ENCODE measurements at regions not wholly inside any gene's neighbourhood (a gene's known extent, or its start where the extent isn't known, plus 50 kb on each side); places are given as distances from the start of the nearest gene placed in this dataset.

DNA sequence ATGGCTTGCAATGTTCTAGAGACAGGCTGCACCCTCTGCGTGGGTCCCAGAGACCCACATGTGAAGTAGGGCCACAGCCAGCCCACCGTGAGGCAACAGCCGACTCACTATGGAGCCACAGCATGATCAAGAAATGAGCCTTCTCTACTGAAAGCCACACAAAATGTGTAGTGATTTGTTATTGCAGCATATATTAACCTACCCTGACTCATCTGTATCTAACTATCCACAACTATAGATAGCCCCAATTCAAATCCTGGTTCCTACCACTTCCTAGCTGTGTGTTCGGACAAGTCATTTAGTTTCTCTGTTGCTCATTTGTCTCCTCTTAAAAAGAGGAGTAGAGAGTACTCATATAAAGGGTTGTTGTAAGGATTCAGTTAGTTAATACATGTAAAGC is 1152.3 kb downstream of the BCL11B start:
- H3K27ac ChIP-seq (ENCODE audit: low read length), result no peak overlapping the region
- H3K4me3 ChIP-seq (ENCODE audit: low read length), result no peak overlapping the region
- no CpG with 5 or more reads among the region's 4 CpGs for WGBS (ENCODE audit: insufficient coverage, insufficient read length)
- no peaks in the 10 kb centered on the region for H3K36me3 ChIP-seq (ENCODE audit: control insufficient read depth, insufficient read depth, low read length)
- no peaks in the 10 kb centered on the region for H3K27me3 ChIP-seq (ENCODE audit: control insufficient read depth, insufficient read depth, low read length)
- no peaks in the 10 kb centered on the region for H3K9me3 ChIP-seq (ENCODE audit: control insufficient read depth, insufficient read depth, low read length)
- DNase-seq (ENCODE audit: low read depth, low spot score), result no peak
- no peaks in the 10 kb centered on the region for H3K4me1 ChIP-seq (ENCODE audit: control insufficient read depth, insufficient read depth, low read length)

DNA sequence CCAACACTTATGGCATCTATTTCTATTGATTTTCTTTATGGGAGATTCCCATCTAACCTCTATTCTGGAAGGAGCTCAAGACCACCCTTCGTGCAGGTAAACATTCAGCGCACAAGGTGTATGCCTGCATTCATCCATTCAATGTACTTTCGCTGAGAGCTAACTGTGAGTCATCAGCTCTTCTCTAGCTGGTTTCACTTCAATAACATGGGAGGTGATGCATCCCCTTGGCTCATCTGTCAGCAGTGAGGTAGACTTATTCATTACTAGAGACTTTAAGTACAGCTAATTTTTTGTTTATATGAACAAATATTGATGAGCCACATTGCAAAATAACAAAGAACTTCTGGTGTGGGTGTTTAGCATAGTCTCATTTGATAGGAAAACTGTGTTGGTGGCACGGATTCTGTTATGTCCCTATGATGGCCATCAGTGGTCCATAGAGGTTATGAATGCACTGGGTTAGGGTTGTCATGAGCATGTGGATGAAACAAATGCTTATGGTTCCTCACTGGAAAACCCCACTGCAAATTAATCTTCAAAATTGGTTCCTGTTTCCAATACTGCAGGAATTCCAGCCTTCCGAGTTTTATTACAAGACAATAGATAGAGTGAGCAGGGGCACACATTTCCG is 1151.0 kb downstream of the BCL11B start:
- no peaks in the 10 kb centered on the region for H3K27me3 ChIP-seq (ENCODE audit: control insufficient read depth, insufficient read depth, low read length)
- no peaks in the 10 kb centered on the region for H3K9me3 ChIP-seq (ENCODE audit: control insufficient read depth, insufficient read depth, low read length)
- no peak for DNase-seq (ENCODE audit: low read depth, low spot score)

DNA sequence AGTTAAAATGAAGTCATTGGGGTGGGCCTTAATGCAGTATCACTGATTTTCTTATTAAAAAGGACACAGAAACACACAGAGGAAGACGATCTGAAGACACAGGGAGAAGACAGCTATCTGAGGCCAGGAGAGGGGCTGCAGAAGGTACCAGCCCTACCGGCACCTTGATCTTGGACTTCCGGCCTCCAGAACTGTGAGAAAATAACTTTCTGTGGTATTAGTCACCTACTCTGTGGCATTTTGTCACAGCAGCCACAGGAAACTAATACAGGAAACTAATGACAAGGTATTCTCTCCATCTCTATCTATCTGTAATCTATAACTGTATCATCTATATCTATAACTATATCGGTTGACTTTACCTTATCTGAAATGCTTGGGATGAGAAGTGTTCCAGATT is 1149.5 kb downstream of the BCL11B start:
- Histone ChIP-seq H3K27ac (ENCODE audit: low read length) (no peak overlapping the region), H3K36me3 (ENCODE audit: control insufficient read depth, insufficient read depth, low read length) (no peaks in the 10 kb centered on the region), H3K4me1 (ENCODE audit: control insufficient read depth, insufficient read depth, low read length) (no peaks in the 10 kb centered on the region), H3K27me3 (ENCODE audit: control insufficient read depth, insufficient read depth, low read length) (no peaks in the 10 kb centered on the region), H3K9me3 (ENCODE audit: control insufficient read depth, insufficient read depth, low read length) (no peaks in the 10 kb centered on the region), H3K4me3 (ENCODE audit: low read length) (no peak overlapping the region)
- no peak for DNase-seq (ENCODE audit: low read depth, low spot score)
- WGBS (ENCODE audit: insufficient coverage, insufficient read length), result no CpG with 5 or more reads among the region's 4 CpGs

More for the DNA sequence above, 1151.0 kb downstream of the BCL11B start:
- no CpG with 5 or more reads among the region's 6 CpGs for WGBS (ENCODE audit: insufficient coverage, insufficient read length)
- H3K27ac ChIP-seq (ENCODE audit: low read length), result no peak overlapping the region
- no peak overlapping the region for H3K4me3 ChIP-seq (ENCODE audit: low read length)
- H3K36me3 ChIP-seq (ENCODE audit: control insufficient read depth, insufficient read depth, low read length), result no peaks in the 10 kb centered on the region
- no peaks in the 10 kb centered on the region for H3K4me1 ChIP-seq (ENCODE audit: control insufficient read depth, insufficient read depth, low read length)

DNA sequence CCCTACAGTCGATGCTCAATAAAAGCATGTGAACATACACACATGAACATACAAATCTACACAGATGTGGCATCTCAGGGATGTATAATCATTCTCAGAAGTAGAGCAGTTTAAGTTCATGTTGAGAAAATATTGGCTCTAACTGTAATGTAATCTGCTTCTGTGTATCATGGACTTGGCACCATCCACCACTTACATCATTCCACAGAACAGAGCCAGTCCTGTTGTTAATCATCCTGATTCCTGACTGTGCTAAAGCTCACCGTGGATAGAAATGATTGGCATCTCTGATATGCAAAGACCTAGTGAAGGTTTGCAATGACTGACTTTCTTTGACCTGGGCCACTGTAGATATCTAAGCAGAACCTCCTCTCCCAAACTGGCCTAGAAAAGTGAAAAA is 1141.3 kb downstream of the BCL11B start:
- Histone ChIP-seq H3K27me3 (ENCODE audit: control insufficient read depth, insufficient read depth, low read length) (no peaks in the 10 kb centered on the region), H3K27ac (ENCODE audit: low read length) (no peak overlapping the region), H3K4me3 (ENCODE audit: low read length) (no peak overlapping the region), H3K36me3 (ENCODE audit: control insufficient read depth, insufficient read depth, low read length) (no peaks in the 10 kb centered on the region), H3K4me1 (ENCODE audit: control insufficient read depth, insufficient read depth, low read length) (no peaks in the 10 kb centered on the region), H3K9me3 (ENCODE audit: control insufficient read depth, insufficient read depth, low read length) (no peaks in the 10 kb centered on the region)
- DNase-seq (ENCODE audit: low read depth, low spot score), result no peak
- no CpG with 5 or more reads among the region's 2 CpGs for WGBS (ENCODE audit: insufficient coverage, insufficient read length)

DNA sequence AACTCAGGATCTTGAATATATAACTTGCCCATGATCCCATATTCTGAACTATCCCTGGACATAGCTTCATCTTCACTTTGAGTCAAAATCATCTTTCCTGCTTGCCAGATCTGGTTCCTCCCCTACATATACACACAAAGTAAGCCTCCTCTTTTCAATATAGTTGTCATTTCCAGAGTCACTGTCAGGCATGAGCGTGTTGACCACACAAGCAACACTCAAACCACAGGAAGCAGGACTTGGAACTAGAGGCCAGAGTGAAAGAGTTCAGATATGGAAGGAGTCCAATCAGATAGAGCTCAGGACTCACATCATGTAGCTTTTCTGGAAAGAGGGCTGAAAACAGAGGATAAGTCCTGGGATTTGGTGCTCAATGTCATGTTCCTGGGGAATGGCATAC is 1140.6 kb downstream of the BCL11B start:
- DNase-seq (ENCODE audit: low read depth, low spot score), result no peak
- Histone ChIP-seq H3K4me1 (ENCODE audit: control insufficient read depth, insufficient read depth, low read length) (peaks cover under 1% of the 10 kb centered on the region; the same call in 1 of the 2 replicates), H3K9me3 (ENCODE audit: control insufficient read depth, insufficient read depth, low read length) (no peaks in the 10 kb centered on the region), H3K27ac (ENCODE audit: low read length) (no peak overlapping the region), H3K4me3 (ENCODE audit: low read length) (no peak overlapping the region), H3K27me3 (ENCODE audit: control insufficient read depth, insufficient read depth, low read length) (no peaks in the 10 kb centered on the region), H3K36me3 (ENCODE audit: control insufficient read depth, insufficient read depth, low read length) (no peaks in the 10 kb centered on the region)
- no CpG with 5 or more reads among the region's 1 CpG for WGBS (ENCODE audit: insufficient coverage, insufficient read length)

DNA sequence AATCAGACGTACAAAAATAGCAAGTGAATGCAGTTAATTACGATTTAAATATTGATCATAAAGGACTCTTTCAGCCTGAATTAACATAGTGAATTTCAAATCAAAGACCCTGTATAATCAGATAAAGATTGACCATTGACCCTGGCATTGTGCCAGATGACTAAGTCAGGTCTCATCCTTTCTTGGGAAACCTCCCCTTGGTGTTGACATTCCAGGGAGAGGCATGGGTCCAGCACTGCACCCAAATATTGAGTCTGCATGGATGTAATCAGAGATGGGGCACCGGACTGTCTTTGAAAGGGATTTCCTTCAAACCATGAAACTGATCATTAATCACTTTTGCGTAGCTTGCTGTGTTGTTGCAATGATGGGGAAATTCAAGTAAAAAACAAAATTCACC is 1138.2 kb downstream of the BCL11B start:
- no peaks in the 10 kb centered on the region for H3K27me3 ChIP-seq (ENCODE audit: control insufficient read depth, insufficient read depth, low read length)
- no CpG with 5 or more reads among the region's 4 CpGs for WGBS (ENCODE audit: insufficient coverage, insufficient read length)

DNA sequence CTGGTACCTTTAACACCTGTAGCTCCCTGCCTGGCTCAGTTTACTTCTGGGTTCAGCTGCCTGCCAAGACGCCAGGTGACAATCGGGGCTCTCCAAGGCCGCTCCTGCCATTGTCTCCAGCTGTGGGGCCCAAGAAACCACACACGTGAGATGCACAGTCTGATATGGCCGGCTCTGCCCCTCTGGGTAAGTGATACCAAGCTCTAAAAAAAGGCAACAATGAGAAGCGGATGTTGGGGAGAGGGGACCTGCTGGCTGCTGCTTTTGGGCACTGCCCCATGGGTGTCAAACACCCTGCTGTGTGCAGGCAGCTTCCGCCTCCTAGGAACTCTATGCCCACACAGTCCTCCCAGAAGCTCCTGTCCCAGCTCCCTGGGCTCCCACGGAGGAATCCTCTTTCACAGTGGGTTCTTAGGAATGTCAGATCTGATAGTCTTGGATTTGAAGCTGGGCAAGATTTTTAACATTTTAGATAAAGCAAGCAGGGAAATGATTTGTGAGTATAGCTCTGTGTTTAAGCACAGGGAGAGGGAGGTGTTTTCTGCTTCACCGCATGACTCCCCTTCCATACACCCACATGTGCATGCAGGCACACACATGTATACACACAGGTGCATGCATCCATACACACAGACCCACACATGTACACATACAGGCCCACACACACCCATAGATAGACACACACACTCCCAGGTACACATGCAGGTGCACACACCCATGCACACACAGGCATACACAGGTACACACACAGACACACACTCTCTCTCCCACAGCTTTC is 1135.8 kb downstream of the BCL11B start:
- H3K36me3 ChIP-seq (ENCODE audit: control insufficient read depth, insufficient read depth, low read length), result no peaks in the 10 kb centered on the region
- no peaks in the 10 kb centered on the region for H3K27me3 ChIP-seq (ENCODE audit: control insufficient read depth, insufficient read depth, low read length)
- DNase-seq (ENCODE audit: low read depth, low spot score), result no peak
- no peak overlapping the region for H3K4me3 ChIP-seq (ENCODE audit: low read length)
- no peaks in the 10 kb centered on the region for H3K9me3 ChIP-seq (ENCODE audit: control insufficient read depth, insufficient read depth, low read length)
- no peak overlapping the region for H3K27ac ChIP-seq (ENCODE audit: low read length)
- peaks cover 5% of the 10 kb centered on the region; the same call in 1 of the 2 replicates for H3K4me1 ChIP-seq (ENCODE audit: control insufficient read depth, insufficient read depth, low read length)
- no CpG with 5 or more reads among the region's 9 CpGs for WGBS (ENCODE audit: insufficient coverage, insufficient read length)

More for the DNA sequence above, 1138.2 kb downstream of the BCL11B start:
- Histone ChIP-seq H3K27ac (ENCODE audit: low read length) (no peak overlapping the region), H3K4me1 (ENCODE audit: control insufficient read depth, insufficient read depth, low read length) (peaks cover 4% of the 10 kb centered on the region; the same call in 1 of the 2 replicates), H3K9me3 (ENCODE audit: control insufficient read depth, insufficient read depth, low read length) (no peaks in the 10 kb centered on the region), H3K36me3 (ENCODE audit: control insufficient read depth, insufficient read depth, low read length) (no peaks in the 10 kb centered on the region), H3K4me3 (ENCODE audit: low read length) (no peak overlapping the region)
- no peak for DNase-seq (ENCODE audit: low read depth, low spot score)

DNA sequence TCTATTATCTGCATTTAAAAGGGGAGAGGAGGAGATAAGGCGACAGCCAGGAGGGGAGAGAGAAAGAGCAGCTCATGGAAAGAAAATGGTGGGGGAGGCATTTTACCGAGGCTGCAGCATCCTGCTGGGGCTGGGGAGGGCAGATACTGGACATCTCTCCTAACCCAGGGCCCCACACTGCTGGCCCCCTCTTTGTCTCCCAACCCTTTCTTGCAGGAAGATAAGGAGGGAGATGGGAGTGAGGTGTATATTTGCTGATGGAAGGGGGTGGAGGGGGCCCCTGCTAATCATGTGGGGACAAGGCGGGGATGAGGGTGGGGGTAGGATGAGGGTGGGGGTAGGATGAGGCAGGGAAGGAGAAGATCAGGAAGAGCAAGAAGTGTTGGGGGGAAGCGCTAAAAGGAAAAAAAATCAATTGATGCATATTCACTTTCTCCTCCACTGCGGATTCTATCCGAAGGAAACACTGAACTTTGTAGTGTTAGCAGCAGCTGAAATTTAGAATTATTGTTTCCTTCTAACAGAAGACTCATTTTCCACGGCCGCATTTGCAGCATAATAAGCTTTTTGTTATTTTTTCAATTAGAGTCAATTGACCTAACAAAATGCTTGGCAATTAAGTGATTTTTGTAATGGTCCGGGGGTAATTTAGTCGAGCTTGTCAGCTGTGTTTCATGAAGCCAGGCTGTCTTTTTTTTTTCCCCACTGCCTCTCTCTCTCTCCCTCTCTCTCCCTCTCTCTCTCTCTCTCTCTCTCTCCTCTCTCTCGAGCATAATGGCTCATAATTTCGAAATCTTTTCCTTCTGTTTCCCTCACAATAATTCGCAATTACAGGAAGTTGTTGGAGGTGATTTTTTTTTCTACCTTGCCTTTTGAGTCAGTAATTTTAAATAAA is 1134.6 kb downstream of the BCL11B start:
- Histone ChIP-seq H3K27ac (ENCODE audit: low read length) (no peak overlapping the region), H3K9me3 (ENCODE audit: control insufficient read depth, insufficient read depth, low read length) (no peaks in the 10 kb centered on the region), H3K27me3 (ENCODE audit: control insufficient read depth, insufficient read depth, low read length) (no peaks in the 10 kb centered on the region), H3K4me1 (ENCODE audit: control insufficient read depth, insufficient read depth, low read length) (peaks cover 5% of the 10 kb centered on the region; the same call in 1 of the 2 replicates), H3K4me3 (ENCODE audit: low read length) (no peak overlapping the region), H3K36me3 (ENCODE audit: control insufficient read depth, insufficient read depth, low read length) (no peaks in the 10 kb centered on the region)
- DNase-seq (ENCODE audit: low read depth, low spot score), result no peak
- WGBS (ENCODE audit: insufficient coverage, insufficient read length), result no CpG with 5 or more reads among the region's 13 CpGs

DNA sequence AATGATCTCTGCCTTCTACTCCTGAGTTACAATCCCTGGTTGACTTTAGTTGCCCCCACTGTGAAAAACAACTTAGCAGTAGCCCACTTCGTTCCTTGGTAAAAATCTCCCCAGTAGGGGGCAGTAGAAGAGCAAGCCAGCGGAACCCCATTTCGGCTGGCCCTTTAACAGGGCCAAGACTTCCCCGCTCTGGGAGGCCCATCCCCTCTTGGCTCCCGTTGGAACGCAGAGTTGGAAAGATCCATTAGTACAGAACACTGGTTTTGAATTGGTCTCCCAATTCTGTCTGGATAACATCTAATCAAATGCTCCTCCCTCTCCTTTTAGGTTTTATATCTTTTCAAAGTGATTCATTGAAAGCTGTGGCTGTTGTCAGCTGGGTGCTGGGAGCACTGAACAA is 1133.3 kb downstream of the BCL11B start:
- peaks cover 5% of the 10 kb centered on the region; the same call in 1 of the 2 replicates for H3K4me1 ChIP-seq (ENCODE audit: control insufficient read depth, insufficient read depth, low read length)
- no peaks in the 10 kb centered on the region for H3K36me3 ChIP-seq (ENCODE audit: control insufficient read depth, insufficient read depth, low read length)
- H3K27me3 ChIP-seq (ENCODE audit: control insufficient read depth, insufficient read depth, low read length), result no peaks in the 10 kb centered on the region
- peak; percentile 29 for DNase-seq (ENCODE audit: low read depth, low spot score)
- H3K4me3 ChIP-seq (ENCODE audit: low read length), result no peak overlapping the region
- no peaks in the 10 kb centered on the region for H3K9me3 ChIP-seq (ENCODE audit: control insufficient read depth, insufficient read depth, low read length)
- H3K27ac ChIP-seq (ENCODE audit: low read length), result no peak overlapping the region
- no CpG with 5 or more reads among the region's 6 CpGs for WGBS (ENCODE audit: insufficient coverage, insufficient read length)

DNA sequence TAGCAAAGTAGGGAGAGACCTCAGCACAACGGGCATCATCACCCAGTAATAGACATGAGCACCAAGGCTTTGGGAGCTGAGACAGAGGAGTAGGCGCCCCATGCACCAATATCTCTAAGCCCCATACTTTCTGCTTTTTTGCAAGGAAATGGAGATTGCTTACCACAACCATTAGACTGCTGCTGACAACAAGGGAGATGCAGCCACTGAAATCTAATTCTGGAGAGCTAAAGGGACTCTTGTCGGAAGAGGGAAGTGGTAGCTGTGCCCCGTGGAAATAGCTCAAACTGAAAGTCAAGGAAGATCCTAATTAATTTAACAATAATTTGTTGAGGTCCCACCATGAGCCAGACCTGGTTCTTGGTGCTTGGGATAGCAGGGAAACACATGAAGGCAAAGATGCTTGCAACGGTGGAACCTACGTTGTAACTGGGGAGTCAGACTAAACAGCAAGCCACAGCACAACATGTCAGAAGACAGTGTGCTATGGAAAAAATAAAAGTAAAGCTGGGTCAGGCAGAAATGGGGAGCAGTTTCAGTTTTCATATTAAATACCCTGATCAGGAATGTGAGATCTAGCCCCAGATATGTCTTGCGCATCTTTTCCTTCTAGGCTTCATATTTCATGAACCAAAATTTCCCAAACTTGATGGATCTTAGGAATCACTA is 1131.0 kb downstream of the BCL11B start:
- no peaks in the 10 kb centered on the region for H3K36me3 ChIP-seq (ENCODE audit: control insufficient read depth, insufficient read depth, low read length)
- peaks cover 5% of the 10 kb centered on the region; the same call in 1 of the 2 replicates for H3K4me1 ChIP-seq (ENCODE audit: control insufficient read depth, insufficient read depth, low read length)
- DNase-seq (ENCODE audit: low read depth, low spot score), result no peak
- H3K9me3 ChIP-seq (ENCODE audit: control insufficient read depth, insufficient read depth, low read length), result no peaks in the 10 kb centered on the region
- H3K4me3 ChIP-seq (ENCODE audit: low read length), result no peak overlapping the region
- H3K27ac ChIP-seq (ENCODE audit: low read length), result no peak overlapping the region
- H3K27me3 ChIP-seq (ENCODE audit: control insufficient read depth, insufficient read depth, low read length), result no peaks in the 10 kb centered on the region
- WGBS (ENCODE audit: insufficient coverage, insufficient read length), result no CpG with 5 or more reads among the region's 7 CpGs
